Upper lobe of left lung (tissue), 6 donors: ENCODE measurements at regions not wholly inside any gene's neighbourhood (a gene's known extent, or its start where the extent isn't known, plus 50 kb on each side); places are given as distances from the start of the nearest gene placed in this dataset.

Source experiments
- ATAC-seq, 2 donors: fragments of 200-7000 bp; cut with Tn5 transposase; one replicate each; pipeline ENCODE4 v1.9.1; 2022; ENCODE audit warnings: mild to moderate bottlenecking in 2 of 2, moderate library complexity in 2 of 2; ENCODE audit not compliant: low FRiP score in 2 of 2
- DNase-seq, 2 donors: peaks; one replicate each; pipeline ENCODE4 v3.0.0-alpha.2; 2019 to 2020
- H3K27ac ChIP-seq, 4 donors: fragments of 200-600 bp; sonication (generic); one replicate each; pipeline ENCODE4 v1.5.1; 2016 to 2019
- H3K27me3 ChIP-seq, 4 donors: fragments of 200-600 bp; sonication (generic); one replicate each; pipeline ENCODE4 v1.5.1; 2017 to 2019
- H3K36me3 ChIP-seq, 4 donors: fragments of 200-600 bp; sonication (generic); one replicate each; pipeline ENCODE4 v1.5.1; 2016 to 2019
- H3K4me1 ChIP-seq, 4 donors: fragments of 200-600 bp; sonication (generic); one replicate each; pipeline ENCODE4 v1.5.1; 2018 to 2019
- H3K4me3 ChIP-seq, 4 donors: fragments of 200-600 bp; sonication (generic); one replicate each; pipeline ENCODE4 v1.5.1; 2017 to 2019; ENCODE audit warnings: mild to moderate bottlenecking in 2 of 4, moderate library complexity in 1 of 4
- H3K9me3 ChIP-seq, 4 donors: fragments of 200-600 bp; sonication (generic); one replicate each; pipeline ENCODE4 v1.5.1; 2018 to 2019
- CTCF ChIP-seq, 6 experiments: fragments of 450-650 bp in 4 of 6; fragments of 200-600 bp in 2 of 6; sonication (generic) in 2 of 6; IDR thresholded peaks; one replicate each; pipeline ENCODE4 v1.5.1; 2016 to 2019; ENCODE audit warnings: antibody characterized with exemption in 6 of 6
- EP300 ChIP-seq, 4 donors: sonication (generic); formaldehyde crosslinking; IDR thresholded peaks; one replicate each; pipeline ENCODE4 v1.5.1; 2017; ENCODE audit warnings: antibody characterized with exemption in 4 of 4, control low read depth in 2 of 4
- POLR2A ChIP-seq, 4 donors: fragments of 450-650 bp; IDR thresholded peaks; one replicate each; pipeline ENCODE4 v1.5.1; 2016 to 2017; ENCODE audit warnings: antibody characterized with exemption in 4 of 4, mild to moderate bottlenecking in 2 of 4
- POLR2AphosphoS5 ChIP-seq, 2 donors: sonication (generic); formaldehyde crosslinking; IDR thresholded peaks; one replicate each; pipeline ENCODE4 v1.5.1; 2017; ENCODE audit warnings: antibody characterized with exemption in 2 of 2
- WGBS, 2 donors: methylation state at CpG; one replicate each; pipeline ENCODE4 v1.1.5; 2017 to 2018; 5-methylcytosine and 5-hydroxymethylcytosine counted together
- donor health status: DM: no; HTN: no; CAD: no; lungs with moderate emphysema.
- donor health status: DM: no; HTN: yes; CAD: no; lungs with severe emphysema.

- WGBS, 2 donors: 55 to 58% methylated on average over 7 of the region's 7 CpGs
- ATAC-seq: no peak
Observed at GRCh38 chr1:187838335-187839293, 1009.9 kb downstream of the PLA2G4A start.

GRCh38 chr1:187839873-187840272 is 1011.1 kb downstream of the PLA2G4A start:
- no peaks in the 10 kb centered on the region for H3K9me3 ChIP-seq
- no peaks in the 10 kb centered on the region for H3K36me3 ChIP-seq
- TF ChIP-seq EP300 (IDR thresholded peaks at IDR 0.05) (no peak), POLR2A (IDR thresholded peaks at IDR 0.05) (no peak), POLR2AphosphoS5 (IDR thresholded peaks at IDR 0.05) (no peak), CTCF (IDR thresholded peaks at IDR 0.05) (no peak)
- no peak for ATAC-seq
- H3K27ac ChIP-seq: no peak overlapping the region
- no peak for DNase-seq
- H3K4me3 ChIP-seq: no peak overlapping the region
- H3K27me3 ChIP-seq: no peaks in the 10 kb centered on the region
- H3K4me1 ChIP-seq: no peaks in the 10 kb centered on the region
- 54 to 59% methylated on average over 2 of the region's 2 CpGs for WGBS, 2 donors

More at GRCh38 chr1:187838335-187839293, 1009.9 kb downstream of the PLA2G4A start:
- Histone ChIP-seq H3K9me3 (no peaks in the 10 kb centered on the region), H3K4me1 (no peaks in the 10 kb centered on the region), H3K4me3 (no peak overlapping the region), H3K27me3 (no peaks in the 10 kb centered on the region), H3K27ac (no peak overlapping the region), H3K36me3 (no peaks in the 10 kb centered on the region)
- no peak for DNase-seq
- TF ChIP-seq CTCF (IDR thresholded peaks at IDR 0.05) (no peak), POLR2A (IDR thresholded peaks at IDR 0.05) (no peak), EP300 (IDR thresholded peaks at IDR 0.05) (no peak), POLR2AphosphoS5 (IDR thresholded peaks at IDR 0.05) (no peak)

GRCh38 chr1:187840557-187840956 is 1011.8 kb downstream of the PLA2G4A start:
- no peak overlapping the region for H3K4me3 ChIP-seq
- ATAC-seq: no peak
- DNase-seq: no peak
- TF ChIP-seq CTCF (IDR thresholded peaks at IDR 0.05) (no peak), POLR2AphosphoS5 (IDR thresholded peaks at IDR 0.05) (no peak), POLR2A (IDR thresholded peaks at IDR 0.05) (no peak), EP300 (IDR thresholded peaks at IDR 0.05) (no peak)
- H3K36me3 ChIP-seq: no peaks in the 10 kb centered on the region
- WGBS, 2 donors: 14 to 29% methylated on average over 1 of the region's 1 CpG
- H3K27ac ChIP-seq: no peak overlapping the region
- no peaks in the 10 kb centered on the region for H3K9me3 ChIP-seq
- no peaks in the 10 kb centered on the region for H3K27me3 ChIP-seq
- H3K4me1 ChIP-seq: no peaks in the 10 kb centered on the region

GRCh38 chr1:187842406-187843165 is 1013.8 kb downstream of the PLA2G4A start:
- no peak overlapping the region for H3K4me3 ChIP-seq
- H3K36me3 ChIP-seq: no peaks in the 10 kb centered on the region
- no peaks in the 10 kb centered on the region for H3K27me3 ChIP-seq
- TF ChIP-seq POLR2AphosphoS5 (IDR thresholded peaks at IDR 0.05) (no peak), EP300 (IDR thresholded peaks at IDR 0.05) (no peak), POLR2A (IDR thresholded peaks at IDR 0.05) (no peak), CTCF (IDR thresholded peaks at IDR 0.05) (no peak)
- H3K9me3 ChIP-seq: no peaks in the 10 kb centered on the region
- H3K27ac ChIP-seq: no peak overlapping the region
- 80 to 84% methylated on average over 7 of the region's 7 CpGs for WGBS, 2 donors
- DNase-seq (no peak), ATAC-seq (no peak)
- H3K4me1 ChIP-seq: no peaks in the 10 kb centered on the region
